Epidermal melanocyte (primary cell): ENCODE measurements at regions not wholly inside any gene's neighbourhood (a gene's known extent, or its start where the extent isn't known, plus 50 kb on each side); places are given as distances from the start of the nearest gene placed in this dataset.
A peak's percentile ranks its signal among the peaks of the same experiment; 100 is the strongest.

ENCODE experiments used
- DNase-seq: peaks from one replicate; pipeline ENCODE4 v3.0.0; 2011; ENCODE audit warnings: low spot score; ENCODE audit not compliant: insufficient read length

DNA sequence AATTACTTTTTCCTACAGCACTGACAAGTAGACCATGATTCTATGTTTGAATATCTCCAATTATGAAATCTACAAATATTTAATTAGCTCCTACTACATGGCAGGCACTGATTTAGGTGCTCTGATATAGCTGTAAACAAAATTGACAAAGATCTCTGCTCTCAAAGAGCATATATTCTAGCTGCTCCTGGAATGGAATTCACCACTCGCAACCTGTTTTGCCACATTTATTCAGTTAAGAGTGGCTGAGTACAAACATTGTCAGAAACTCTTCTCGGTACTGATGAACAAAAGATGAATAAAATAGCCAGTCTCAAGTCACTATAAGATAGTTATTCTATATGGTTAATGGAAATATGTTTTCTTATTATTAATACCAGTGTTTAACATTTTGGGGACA lies 114.2 kb upstream of the PDE4D start:
- DNase-seq: no peak

DNA sequence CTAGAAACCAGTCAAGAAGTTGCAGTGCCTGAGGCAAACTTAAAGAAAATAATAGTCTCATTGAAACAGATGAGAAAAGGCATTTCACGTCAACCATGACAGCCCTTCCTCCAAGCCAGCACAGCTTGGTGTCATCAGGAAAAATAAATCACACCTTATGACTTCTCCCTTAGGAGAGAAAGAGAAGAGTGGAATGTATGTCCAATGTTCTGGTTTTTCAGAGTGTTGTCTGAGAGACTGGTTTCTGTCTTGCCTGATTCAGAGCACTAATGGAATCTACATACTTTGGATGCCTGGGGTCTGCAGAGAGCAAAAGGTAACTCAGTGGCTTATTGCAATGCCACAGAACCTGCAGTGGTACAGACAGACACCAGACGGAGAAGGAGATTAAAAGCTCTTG lies 105.5 kb upstream of the PDE4D start:
- DNase-seq: peak; percentile 36

DNA sequence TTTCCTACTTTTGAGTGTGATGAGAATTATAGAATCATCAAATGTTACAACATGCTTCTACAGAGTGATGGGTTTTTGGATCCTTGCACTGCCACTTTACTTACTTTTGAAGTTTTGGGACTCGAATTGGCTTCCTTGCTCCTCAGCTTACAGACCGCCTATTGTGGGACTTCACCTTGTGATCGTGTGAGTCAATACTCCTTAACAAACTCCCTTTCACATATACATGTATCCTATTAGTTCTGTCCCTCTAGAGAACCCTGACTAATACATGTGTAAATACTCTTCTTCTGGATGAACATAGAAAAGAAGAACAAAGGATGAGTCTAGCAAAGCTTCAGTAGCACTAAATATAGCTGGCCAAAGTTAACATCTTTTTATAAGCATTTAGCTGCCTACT lies 98.7 kb upstream of the PDE4D start:
- no peak for DNase-seq

DNA sequence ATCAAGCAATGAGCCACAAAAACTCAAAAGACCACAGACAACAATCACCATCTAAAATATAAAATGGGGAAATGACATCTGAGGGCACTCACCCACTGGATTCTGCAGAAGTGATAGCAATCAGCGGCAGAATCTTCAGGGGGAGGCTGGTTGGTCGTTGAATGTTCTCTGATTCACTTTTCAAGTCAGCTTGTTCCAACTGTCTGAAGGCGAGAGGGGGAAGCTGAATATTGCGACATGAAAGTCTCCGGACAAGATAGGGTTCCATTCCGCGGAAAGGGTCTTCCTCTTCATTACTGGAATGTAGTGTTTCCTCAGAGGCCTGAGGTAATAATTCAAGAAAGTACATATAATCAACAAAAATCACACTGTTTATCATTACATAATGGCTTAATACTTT lies 94.9 kb upstream of the PDE4D start:
- no peak for DNase-seq

DNA sequence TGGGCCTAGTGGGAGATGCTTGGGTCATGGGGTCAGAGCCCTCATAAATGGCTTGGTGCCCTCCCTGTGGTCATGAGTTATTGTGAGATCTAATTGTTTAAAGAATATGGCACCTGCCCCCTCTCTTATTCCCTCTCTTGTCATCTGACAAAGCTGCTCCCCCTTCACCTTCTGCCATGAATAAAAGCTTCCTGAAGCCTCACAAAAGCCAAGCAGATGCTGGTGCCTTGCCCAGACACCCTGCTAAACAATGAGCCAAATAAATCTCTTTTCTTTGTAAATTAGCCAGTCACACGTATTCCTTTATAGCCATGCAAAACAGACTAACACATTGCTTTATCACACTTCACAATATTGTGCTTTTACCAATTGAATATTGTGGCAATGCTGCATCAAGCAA lies 82.8 kb upstream of the PDE4D start:
- no peak for DNase-seq

DNA sequence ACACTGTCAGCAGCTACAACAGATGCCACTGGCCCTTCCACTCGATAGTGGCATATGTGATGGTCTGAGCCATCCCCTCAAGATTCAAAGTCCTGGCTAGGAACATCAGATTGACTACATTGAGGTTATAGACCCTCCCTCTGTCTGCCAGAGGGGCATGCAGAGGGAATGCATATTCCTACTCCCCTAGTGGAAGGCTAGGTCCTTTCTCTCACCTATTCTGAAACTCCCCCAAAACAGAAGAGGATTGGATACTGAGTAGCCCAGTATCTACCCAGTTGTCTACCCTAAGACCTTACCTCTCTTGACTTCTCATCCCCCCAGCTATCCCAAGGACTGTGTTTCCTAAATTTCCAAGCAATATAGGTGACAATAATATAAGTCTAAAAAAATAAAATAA lies 78.5 kb upstream of the PDE4D start:
- DNase-seq: no peak

DNA sequence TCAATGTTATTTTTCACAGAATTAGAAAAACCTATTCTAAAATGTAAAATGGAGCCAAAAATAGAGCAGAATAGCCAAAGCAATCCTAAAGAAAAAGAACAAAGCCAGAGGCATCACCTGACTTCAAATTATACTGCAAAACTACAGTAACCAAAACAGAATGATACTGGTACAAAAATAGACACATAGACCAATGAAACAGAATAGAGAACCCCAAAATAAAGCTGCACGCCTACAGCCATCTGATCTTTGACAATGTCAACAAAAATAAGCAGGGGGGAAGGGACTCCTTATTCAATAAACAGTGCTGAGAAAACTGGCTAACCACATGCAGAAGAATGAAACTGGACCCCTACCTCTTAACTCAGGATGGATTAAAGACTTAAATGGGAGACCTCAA lies 65.8 kb upstream of the PDE4D start:
- no peak for DNase-seq

DNA sequence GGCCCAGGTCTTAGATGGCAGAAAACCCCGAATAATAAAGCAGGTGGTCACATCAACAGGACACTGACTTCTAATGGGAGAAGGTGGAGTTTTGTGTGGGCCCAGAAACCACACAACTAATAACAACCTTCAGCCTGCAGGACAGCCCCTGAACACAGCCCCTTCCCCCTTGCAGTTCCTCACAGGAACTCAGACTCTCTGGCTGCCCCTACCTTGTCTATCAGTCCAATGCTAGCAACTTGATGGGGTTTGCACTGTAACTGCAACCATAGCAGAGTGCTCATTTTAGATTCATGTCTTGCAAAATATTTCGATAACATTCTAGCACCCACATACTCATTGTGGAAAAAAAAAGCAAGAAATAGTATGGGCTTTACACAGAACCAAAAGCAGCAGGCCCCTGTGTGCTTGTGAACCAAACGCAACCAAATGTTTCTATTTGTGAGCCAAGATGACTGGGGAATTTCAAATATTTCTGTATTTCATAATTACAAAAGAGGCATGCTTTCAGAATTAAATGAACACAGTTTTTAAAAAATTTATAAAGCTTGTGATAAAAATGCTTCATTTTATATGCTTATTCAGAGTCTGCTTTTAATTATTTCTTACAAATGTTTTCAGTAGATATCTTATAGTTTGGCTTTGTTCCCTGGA lies 62.7 kb upstream of the PDE4D start:
- DNase-seq: no peak

DNA sequence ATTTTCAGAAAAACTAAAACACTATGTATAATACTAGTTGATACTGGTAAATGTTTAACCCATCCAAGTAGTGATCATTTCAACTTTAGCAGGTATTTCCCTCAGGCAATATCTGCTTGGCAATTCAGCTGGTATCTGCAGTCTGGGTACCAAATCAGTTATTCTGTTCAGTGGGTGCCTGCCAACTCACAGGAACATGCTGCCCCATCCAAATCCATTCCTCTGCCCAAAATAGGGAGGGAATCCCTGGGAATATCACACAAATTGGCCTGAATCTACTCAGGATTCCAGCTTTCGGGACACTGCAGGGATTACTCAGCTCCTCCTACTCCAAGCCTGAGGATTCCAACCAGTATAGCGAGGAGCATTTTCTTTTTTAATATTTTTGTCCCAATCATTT lies 61.7 kb upstream of the PDE4D start:
- DNase-seq: no peak

DNA sequence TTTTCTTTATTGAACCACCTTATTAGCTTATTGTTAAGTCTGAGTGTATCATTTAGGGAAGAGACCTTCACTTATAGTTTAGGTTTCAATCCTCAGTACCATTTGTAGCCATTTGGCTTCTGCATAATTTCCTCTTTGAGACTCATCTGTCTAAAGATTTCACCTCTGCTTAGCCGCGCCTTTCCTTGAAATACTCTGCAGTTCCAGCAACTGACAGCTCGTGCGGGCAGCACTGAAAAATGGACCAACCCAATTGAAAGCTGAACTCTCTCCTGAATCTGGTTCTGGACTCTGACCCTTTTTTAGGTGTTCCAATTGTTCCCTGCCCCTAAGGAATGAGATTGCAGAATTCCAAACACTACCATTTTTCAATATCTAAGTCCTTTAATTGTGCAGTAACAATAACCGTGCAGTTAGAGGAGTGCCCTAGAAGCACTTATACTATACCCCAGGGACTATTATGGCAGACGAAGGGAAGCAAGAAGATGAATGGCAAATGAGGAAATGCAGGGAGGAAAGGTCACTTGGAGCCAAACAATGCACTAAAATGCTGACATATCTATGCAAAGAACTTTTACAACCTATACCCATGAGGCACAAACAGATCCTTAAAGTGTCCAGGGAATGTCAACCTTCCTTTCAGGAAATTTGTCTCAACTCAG lies 50.1 kb upstream of the PDE4D start:
- no peak for DNase-seq
